ENCODE measurements at regions not wholly inside any gene's neighbourhood (a gene's known extent, or its start where the extent isn't known, plus 50 kb on each side); places are given as distances from the start of the nearest gene placed in this dataset.
"Not testable (repeated sequence)": the region's sequence is repeated elsewhere in the genome, so short reads cannot be mapped to it uniquely, and the experiment has no call there.

- no peak for DNase-seq (ENCODE audit: low spot score)
Observed at GRCh38 chr20:57826666-57827287, 117.0 kb upstream of the PMEPA1 start.

DNA sequence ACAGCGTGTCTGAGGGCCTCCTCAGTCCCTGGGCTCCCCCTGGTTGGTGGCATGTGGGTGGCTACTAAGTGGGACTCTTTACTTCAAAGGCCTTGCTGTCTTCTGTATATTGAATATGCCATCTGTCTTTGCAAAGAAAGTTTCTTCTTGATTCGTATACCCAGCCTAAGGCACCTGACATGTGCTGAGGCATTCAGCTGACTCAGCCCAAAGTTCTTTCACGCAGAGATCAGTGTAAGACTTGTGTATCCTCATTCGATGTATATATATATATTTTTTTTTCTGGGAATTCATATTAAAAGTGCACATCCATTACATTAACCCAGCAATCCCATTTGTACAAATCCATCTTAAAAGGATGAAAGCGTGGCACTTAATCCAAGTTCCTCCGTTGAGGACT is 115.1 kb upstream of the PMEPA1 start:
- no peak for DNase-seq (ENCODE audit: low spot score)

- DNase-seq (ENCODE audit: low spot score), result no peak
Observed at GRCh38 chr20:57821935-57822334, 112.1 kb upstream of the PMEPA1 start.

GRCh38 chr20:57819691-57820380 is 110.0 kb upstream of the PMEPA1 start:
- DNase-seq (ENCODE audit: low spot score), result no peak

GRCh38 chr20:57819291-57819690 is 109.5 kb upstream of the PMEPA1 start:
- no peak for DNase-seq (ENCODE audit: low spot score)

GRCh38 chr20:57818418-57819181 is 108.8 kb upstream of the PMEPA1 start:
- no peak for DNase-seq (ENCODE audit: low spot score)

GRCh38 chr20:57815405-57815804 is 105.6 kb upstream of the PMEPA1 start:
- DNase-seq (ENCODE audit: low spot score), result no peak

GRCh38 chr20:57814529-57814928 is 104.7 kb upstream of the PMEPA1 start:
- DNase-seq (ENCODE audit: low spot score), result no peak

DNA sequence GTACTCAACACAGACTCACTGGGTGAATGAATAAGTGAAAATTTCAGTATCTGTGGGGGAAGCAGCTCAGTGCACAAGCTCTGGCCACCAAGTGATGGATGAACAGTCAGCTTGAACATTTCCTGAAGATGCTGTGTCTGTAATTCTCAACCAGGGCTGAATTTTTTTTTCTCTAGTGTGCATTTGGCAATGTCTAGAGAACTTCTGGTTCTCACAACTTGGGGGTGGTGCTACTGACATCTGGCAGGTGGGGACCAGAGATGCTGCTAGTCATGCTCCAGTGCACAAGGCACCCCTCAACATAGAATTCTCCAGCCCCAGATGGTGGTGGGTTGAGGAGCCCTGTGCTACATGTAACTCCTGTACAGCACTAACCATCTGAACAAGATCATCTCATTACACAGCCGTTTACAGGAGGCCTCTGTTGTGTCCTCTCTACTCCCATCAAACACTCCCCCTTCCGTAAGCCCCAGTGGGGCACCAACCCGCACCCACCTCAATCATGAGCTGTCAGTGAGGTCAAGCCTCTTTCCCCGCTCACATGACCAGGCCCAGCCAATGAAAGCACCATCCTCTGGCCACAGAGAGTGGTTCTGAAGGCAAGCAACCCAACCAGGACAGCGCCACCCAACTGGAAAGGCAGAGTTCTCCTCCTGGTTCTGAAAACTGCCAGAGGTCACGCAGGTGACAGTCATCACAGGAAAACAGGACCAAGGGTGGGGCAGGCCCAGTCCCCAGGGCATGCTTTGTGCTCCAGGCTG is 103.9 kb upstream of the PMEPA1 start:
- no peak for DNase-seq (ENCODE audit: low spot score)

DNA sequence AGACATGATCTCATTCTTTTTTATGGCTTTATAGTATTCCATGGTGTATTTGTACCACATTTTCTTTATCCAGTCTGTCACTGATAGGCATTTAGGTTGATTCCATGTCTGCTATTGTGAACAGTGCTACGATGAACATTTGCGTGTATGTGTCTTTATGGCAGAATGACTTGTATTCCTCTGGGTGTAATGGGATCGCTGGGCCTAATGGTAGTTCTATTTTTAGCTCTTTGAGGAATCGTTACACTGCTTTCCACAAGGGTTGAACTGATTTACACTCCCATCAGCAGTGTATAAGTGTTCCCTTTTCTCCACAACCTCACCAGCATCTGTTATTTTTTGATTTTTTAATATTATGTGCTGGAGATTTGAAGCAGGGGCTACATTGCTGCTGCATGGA is 102.8 kb upstream of the PMEPA1 start:
- not testable (repeated sequence) for DNase-seq (ENCODE audit: low spot score)

GRCh38 chr20:57811374-57812020 is 101.7 kb upstream of the PMEPA1 start:
- DNase-seq (ENCODE audit: low spot score), result no peak

- no peak for DNase-seq (ENCODE audit: low spot score)
Observed at GRCh38 chr20:57810511-57811373, 100.9 kb upstream of the PMEPA1 start.

DNA sequence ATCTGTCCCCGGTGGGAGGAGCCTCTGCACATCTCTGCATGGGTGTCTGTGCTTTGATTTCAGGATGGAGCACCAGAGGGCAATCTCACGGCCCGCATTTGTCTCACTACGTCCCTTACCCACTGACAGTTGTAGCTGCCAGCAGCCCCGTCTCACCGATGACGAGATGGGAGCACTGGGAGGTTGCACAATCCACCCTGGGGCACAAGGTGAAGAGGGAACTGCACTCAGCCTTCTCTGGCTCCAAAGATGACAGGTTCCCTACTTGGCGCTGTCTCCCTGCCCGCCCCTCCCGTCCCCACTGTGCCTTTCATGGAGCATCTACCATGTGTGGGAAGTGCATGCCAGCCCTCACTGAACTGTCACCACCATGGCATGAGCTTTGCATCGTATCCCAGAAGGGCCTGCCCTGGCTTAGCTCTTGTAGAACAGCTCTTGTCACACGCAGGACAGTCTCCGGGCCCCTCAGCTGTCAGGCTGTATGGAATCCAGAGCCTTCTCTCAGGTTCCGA is 99.9 kb upstream of the PMEPA1 start:
- DNase-seq (ENCODE audit: low spot score), result no peak

DNA sequence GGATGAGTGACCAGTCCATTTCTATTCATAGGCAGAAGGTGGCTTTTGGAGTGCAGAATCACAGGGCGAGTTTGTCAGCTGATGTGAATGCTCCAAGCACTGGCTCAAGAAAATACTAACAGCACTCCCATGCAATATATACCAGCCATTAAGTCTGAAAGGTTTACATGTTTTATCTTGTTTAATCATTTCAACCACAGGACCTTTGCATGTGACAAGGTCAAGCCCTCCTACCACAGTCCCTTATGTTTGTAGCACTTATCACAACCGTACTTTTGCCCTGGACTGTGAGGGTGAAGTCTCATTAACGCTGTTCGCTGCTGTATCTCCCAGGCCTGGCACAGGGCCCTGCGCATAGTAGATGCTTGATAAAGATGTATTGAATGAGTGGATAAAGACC is 99.3 kb upstream of the PMEPA1 start:
- DNase-seq (ENCODE audit: low spot score), result no peak

- no peak for DNase-seq (ENCODE audit: low spot score)
Observed at GRCh38 chr20:57808264-57809070, 98.7 kb upstream of the PMEPA1 start.

DNA sequence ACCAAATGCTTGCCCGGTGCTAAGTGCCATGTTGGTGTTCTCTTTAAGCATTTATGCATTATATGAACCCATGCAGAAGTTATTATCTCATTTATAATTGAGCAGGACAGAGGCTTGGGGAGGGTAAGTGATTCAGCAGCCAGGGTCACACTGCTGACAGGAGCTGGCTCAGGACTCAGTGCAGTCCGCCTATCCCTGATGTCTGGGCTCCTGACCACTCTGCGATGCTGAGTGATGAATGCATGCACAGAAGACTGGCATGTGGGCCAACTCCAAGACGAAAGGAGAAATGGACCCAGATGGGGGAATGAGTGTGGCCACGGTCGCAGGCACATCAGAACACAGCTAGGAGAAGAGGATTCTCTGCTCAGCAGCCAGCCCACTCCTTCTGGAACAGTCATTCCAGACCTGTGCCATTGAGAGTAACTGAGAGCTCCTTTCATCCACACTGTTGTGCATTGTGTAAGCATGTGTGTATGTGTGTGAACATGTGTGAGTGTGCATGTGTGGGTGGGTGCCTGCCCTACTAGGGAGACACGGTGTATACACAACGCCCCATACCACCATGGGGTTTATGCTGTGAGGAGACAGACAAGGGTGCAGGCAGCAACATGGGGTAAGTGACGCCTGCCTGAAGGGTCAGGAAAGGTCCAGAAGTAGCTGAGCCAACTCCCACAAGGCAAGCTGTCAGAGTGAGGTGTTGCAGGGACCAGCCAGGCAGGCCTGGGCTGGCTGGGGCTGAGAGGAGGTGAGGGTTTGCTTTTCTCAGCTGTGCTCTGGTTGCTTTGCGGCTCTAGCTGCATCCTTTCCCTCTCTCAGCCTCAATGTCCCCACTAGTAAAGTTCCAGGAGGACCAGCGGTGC is 97.8 kb upstream of the PMEPA1 start:
- no peak for DNase-seq (ENCODE audit: low spot score)

GRCh38 chr20:57806975-57807374 is 97.2 kb upstream of the PMEPA1 start:
- DNase-seq (ENCODE audit: low spot score), result no peak

GRCh38 chr20:57806476-57806875 is 96.7 kb upstream of the PMEPA1 start:
- DNase-seq (ENCODE audit: low spot score), result no peak

GRCh38 chr20:57805747-57806146 is 95.9 kb upstream of the PMEPA1 start:
- no peak for DNase-seq (ENCODE audit: low spot score)
